Ovary (tissue), 7 donors: ENCODE measurements at regions not wholly inside any gene's neighbourhood (a gene's known extent, or its start where the extent isn't known, plus 50 kb on each side); places are given as distances from the start of the nearest gene placed in this dataset.

Experiments used
- DNase-seq, 5 donors: peaks; one replicate each; pipeline ENCODE4 v3.0.0-alpha.2; 2019 to 2020
- H3K27ac ChIP-seq, 2 donors: fragments of 200-600 bp; one replicate each; pipeline versions ENCODE4 v1.5.1 to v1.8.0; 2019 to 2022
- H3K27me3 ChIP-seq: fragments of 200-600 bp; one replicate; pipeline ENCODE4 v1.8.0; 2022
- H3K36me3 ChIP-seq: fragments of 200-600 bp; sonication (generic); one replicate; pipeline ENCODE4 v1.5.1; 2019
- H3K4me1 ChIP-seq: one replicate; pipeline ENCODE4 v1.8.1; 2013; ENCODE audit warnings: mild to moderate bottlenecking, moderate library complexity; ENCODE audit not compliant: insufficient read depth
- H3K4me3 ChIP-seq: fragments of 200-600 bp; sonication (generic); one replicate; pipeline ENCODE4 v1.5.1; 2017
- H3K9me3 ChIP-seq, 2 donors: fragments of 200-600 bp in 1 of 2; sonication (generic) in 1 of 2; one replicate each; pipeline versions ENCODE4 v1.5.1 to v1.8.1; 2013 to 2019; ENCODE audit warnings: mild to moderate bottlenecking in 1 of 2, moderate library complexity in 1 of 2
- CTCF ChIP-seq, 3 donors: fragments of 450-650 bp in 2 of 3; fragments of 200-600 bp in 1 of 3; IDR thresholded peaks; one replicate each; pipeline versions ENCODE4 v1.5.1 to v1.8.0; 2016 to 2022; ENCODE audit warnings: antibody characterized with exemption in 3 of 3, mild to moderate bottlenecking in 1 of 3
- EP300 ChIP-seq: sonication (generic); formaldehyde crosslinking; IDR thresholded peaks from one replicate; pipeline ENCODE4 v1.6.1; 2017; ENCODE audit warnings: antibody characterized with exemption
- POLR2A ChIP-seq: fragments of 450-650 bp; IDR thresholded peaks from one replicate; pipeline ENCODE4 v1.6.1; 2017; ENCODE audit warnings: antibody characterized with exemption, mild to moderate bottlenecking, moderate library complexity
- WGBS, 3 donors: extraction: QIAGEN DNeasy Blood & Tissue Kit in 1 of 3; methylation state at CpG; one replicate each; pipeline versions ENCODE4 v1.1.5 to v1.1.7; 2013 to 2017; 5-methylcytosine and 5-hydroxymethylcytosine counted together
- intact Hi-C, 4 donors: fragments of 100-400 bp; cut with DNase I; formaldehyde crosslinking; loops; one replicate each; pipeline versions ENCODE4 v1.11.0 to v1.15.1; 2022 to 2023
- donor health status: DM: no; HTN: no; CAD: no; lungs with moderate emphysema.
- donor health status: DM: no; HTN: no; CAD: no.
- donor health status: Bipolar disorder and iron deficiency.
- donor health status: DM: no; HTN: no; CAD: no.
- donor health status: DM: yes; HTN: yes; CAD: no.

- 95 to 100% (median 97%) methylated on average over 1 of the region's 1 CpG for WGBS, 3 donors
- H3K9me3 ChIP-seq = no peaks in the 10 kb centered on the region
- intact Hi-C loops = no loop called here
- no peaks in the 10 kb centered on the region for H3K27me3 ChIP-seq
- no peaks in the 10 kb centered on the region for H3K36me3 ChIP-seq
- H3K4me1 ChIP-seq = no peaks in the 10 kb centered on the region
- H3K4me3 ChIP-seq = no peak overlapping the region
- no peak for TF ChIP-seq CTCF (IDR thresholded peaks at IDR 0.05)
- no peak for TF ChIP-seq POLR2A
- TF ChIP-seq EP300 = no peak
- DNase-seq = no peak
- H3K27ac ChIP-seq = no peak overlapping the region
Measured at GRCh38 chr5:159743234-159743633, 173.0 kb upstream of the ADRA1B start.

DNA sequence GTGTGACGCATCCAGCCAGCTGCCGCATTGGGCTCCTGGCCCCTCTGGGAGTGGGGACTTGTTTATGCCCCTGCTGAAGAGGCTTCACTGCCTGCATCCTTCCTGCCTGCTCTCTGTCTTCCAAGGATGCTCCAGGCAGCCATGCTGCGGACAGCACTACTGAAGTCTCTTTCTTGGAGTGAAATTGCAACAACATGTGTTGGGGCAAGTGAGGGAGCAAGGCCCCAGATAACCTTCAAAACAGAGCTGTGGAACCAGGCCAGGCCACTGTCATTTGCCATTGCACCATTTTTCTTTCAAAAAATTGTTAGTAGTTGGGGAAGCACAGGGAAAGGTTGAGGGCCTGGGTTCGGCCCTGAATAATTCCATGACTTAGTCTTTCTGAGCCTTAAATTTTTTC lies 169.6 kb upstream of the ADRA1B start:
- intact Hi-C loops = no loop called here

GRCh38 chr5:159749146-159749545 lies 167.1 kb upstream of the ADRA1B start:
- H3K4me3 ChIP-seq = no peak overlapping the region
- no peaks in the 10 kb centered on the region for H3K9me3 ChIP-seq
- no peaks in the 10 kb centered on the region for H3K27me3 ChIP-seq
- no peak overlapping the region for H3K27ac ChIP-seq
- no peaks in the 10 kb centered on the region for H3K4me1 ChIP-seq
- TF ChIP-seq POLR2A = no peak
- no peak for TF ChIP-seq CTCF (IDR thresholded peaks at IDR 0.05)
- intact Hi-C loops = no loop called here
- no peak for DNase-seq
- no peaks in the 10 kb centered on the region for H3K36me3 ChIP-seq

More for the DNA sequence above, 169.6 kb upstream of the ADRA1B start:
- Histone ChIP-seq H3K9me3 (no peaks in the 10 kb centered on the region), H3K27me3 (no peaks in the 10 kb centered on the region), H3K4me1 (no peaks in the 10 kb centered on the region), H3K4me3 (no peak overlapping the region), H3K36me3 (no peaks in the 10 kb centered on the region), H3K27ac (no peak overlapping the region)
- no peak for DNase-seq
- TF ChIP-seq CTCF (IDR thresholded peaks at IDR 0.05) = no peak
- no peak for TF ChIP-seq EP300
- no peak for TF ChIP-seq POLR2A
- WGBS, 3 donors = 85 to 93% (median 86%) methylated on average over 4 of the region's 4 CpGs

DNA sequence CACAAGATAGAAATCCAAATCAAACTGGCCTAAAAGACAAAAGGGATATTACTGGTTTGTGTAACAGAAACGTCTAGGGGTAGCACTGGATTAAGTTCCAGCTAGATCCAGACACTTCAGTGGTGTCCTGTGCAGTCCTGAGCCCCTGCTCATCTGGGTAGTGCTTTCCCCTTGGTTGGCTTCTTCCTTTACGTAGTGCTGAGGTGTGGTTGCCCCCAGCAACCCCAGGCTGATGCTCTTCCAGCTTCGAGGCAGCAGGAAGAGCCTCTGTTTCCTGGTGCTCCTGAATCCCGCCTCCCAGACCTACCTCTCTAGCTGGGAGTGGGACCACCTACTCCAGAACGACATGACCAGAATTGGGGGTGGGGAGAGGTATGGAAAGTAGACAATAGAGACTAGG lies 166.1 kb upstream of the ADRA1B start:
- DNase-seq = no peak
- H3K27me3 ChIP-seq = no peaks in the 10 kb centered on the region
- H3K9me3 ChIP-seq = no peaks in the 10 kb centered on the region
- H3K36me3 ChIP-seq = no peaks in the 10 kb centered on the region
- no peak overlapping the region for H3K27ac ChIP-seq
- intact Hi-C loops = no loop called here
- no peak overlapping the region for H3K4me3 ChIP-seq
- TF ChIP-seq CTCF (IDR thresholded peaks at IDR 0.05) = no peak
- TF ChIP-seq POLR2A = no peak
- WGBS, 3 donors = 45 to 57% (median 48%) methylated on average over 5 of the region's 5 CpGs
- no peaks in the 10 kb centered on the region for H3K4me1 ChIP-seq

DNA sequence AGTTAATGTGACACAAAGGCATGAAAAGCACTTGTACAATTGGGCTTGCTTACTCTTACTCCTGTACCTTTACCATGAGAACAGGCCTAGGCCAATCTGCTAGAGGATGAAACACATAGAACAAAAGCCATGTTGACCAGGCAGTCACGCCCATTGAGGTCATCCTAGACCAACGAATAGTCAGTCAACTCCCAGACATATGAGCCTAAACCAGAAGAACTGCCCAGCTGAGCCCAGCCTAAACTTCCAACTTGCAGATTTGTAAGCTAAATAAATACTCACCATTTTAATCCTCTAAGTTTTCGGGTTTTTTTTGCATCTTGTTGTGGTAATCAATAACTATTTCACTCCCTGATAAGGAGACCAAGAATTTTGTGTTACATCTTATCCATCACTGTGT lies 164.8 kb upstream of the ADRA1B start:
- Histone ChIP-seq H3K36me3 (no peaks in the 10 kb centered on the region), H3K4me3 (no peak overlapping the region), H3K27me3 (no peaks in the 10 kb centered on the region), H3K9me3 (no peaks in the 10 kb centered on the region), H3K4me1 (no peaks in the 10 kb centered on the region), H3K27ac (no peak overlapping the region)
- no peak for TF ChIP-seq CTCF (IDR thresholded peaks at IDR 0.05)
- TF ChIP-seq POLR2A = no peak
- TF ChIP-seq EP300 = no peak
- intact Hi-C loops = no loop called here
- no peak for DNase-seq
- WGBS, 3 donors = 65 to 90% (median 85%) methylated on average over 3 of the region's 3 CpGs
